ENCODE measurements at regions not wholly inside any gene's neighbourhood (a gene's known extent, or its start where the extent isn't known, plus 50 kb on each side); places are given as distances from the start of the nearest gene placed in this dataset.
"Not testable (repeated sequence)": the region's sequence is repeated elsewhere in the genome, so short reads cannot be mapped to it uniquely, and the experiment has no call there.

DNA sequence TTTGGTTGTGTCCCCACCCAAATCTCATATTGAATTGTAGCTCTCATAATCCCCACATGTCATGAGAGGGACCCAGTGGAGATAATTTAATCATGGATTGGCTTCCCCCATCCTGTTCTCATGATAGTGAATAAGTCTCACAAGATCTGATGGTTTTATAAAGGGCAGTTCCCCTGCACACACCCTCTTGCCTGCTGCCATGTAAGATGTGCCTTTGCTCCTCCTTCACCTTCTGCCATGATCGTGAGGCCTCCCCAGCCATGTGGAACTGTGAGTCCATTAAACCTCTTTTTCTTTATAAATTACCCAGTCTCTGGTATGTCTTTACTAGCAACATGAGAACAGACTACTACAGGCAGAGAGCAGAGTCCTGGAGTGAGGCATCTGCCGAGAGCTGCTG lies 90.2 kb upstream of the SLC45A1 start:
- FAIRE-seq = not testable (repeated sequence)

- no peak for FAIRE-seq
Measured at GRCh38 chr1:8226747-8227146, 91.2 kb upstream of the SLC45A1 start.

DNA sequence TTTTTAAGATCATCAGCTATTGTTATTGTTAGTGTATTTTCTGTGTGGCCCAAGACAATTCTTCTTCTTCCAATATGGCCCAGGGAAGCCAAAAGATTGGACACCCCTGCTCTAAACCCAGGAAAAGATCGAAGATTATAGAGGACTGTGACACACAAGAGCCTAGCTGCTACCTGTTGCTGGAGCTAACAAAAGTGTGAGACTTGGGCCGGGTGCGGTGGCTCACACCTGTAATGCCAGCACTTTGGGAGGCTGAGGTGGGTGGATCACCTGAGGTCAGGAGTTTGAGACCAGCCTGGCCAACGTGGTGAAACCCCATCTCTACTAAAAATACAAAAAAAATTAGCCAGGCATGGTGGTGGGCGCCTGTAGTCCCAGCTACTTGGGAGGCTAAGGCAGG lies 91.9 kb upstream of the SLC45A1 start:
- FAIRE-seq = not testable (repeated sequence)

DNA sequence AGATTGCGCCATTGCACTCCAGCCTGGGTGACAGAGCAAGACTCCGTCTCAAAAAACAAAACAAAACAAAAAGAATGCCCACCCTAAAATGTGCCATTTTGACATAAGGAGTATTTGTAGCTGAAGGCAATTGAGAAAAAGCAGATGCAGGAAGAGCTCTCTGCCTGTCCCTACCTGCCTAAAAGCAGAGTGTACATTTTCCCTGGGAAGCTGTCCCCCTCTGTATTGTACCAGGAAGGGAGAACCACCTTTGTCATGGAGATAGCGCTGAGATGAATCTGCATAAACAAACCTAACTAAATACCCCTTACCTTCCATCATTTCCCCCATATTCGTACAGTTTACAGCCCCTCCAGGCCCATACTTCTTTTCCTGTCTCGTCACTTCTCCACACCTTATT lies 94.4 kb upstream of the SLC45A1 start:
- no peak for FAIRE-seq

DNA sequence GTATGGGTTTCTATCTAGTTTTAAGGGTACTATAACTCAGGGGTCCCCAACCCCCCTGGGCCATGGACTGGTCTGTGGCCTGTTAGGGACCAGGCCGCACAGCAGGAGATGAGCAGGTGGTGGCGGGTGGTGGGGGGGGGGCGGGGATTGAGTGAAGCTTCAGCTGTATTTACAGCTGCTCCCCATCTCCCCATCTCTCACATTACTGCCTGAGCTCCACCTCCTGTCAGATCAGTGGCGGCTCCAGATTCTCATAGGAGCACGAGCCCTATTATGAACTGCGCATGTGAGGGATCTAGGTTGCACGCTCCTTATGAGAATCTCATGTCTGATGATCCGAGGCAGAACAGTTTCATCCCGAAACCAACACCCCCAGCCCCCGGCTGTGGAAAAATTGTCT lies 95.1 kb upstream of the SLC45A1 start:
- FAIRE-seq = no peak

DNA sequence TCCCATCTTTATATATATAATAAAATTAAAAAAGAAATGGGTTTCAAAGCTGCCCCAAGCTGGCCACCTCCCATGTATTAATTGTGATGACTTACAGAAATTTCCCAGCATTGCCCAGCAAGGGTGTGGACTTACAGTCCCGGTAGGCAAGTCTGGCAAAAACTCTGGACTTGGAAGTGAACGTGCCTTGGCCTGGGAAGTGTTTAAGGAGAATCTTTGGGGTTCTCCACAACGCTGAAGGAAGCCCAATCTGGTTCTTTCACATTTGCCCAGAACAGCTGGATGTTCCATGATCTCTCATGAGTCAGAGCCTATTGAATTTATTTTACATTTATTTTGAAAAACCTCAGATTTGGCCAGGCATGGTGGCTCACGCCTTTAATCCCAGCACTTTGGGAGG lies 98.4 kb upstream of the SLC45A1 start:
- no peak for FAIRE-seq

- FAIRE-seq = no peak
Measured at GRCh38 chr1:8218351-8219092, 99.4 kb upstream of the SLC45A1 start.

DNA sequence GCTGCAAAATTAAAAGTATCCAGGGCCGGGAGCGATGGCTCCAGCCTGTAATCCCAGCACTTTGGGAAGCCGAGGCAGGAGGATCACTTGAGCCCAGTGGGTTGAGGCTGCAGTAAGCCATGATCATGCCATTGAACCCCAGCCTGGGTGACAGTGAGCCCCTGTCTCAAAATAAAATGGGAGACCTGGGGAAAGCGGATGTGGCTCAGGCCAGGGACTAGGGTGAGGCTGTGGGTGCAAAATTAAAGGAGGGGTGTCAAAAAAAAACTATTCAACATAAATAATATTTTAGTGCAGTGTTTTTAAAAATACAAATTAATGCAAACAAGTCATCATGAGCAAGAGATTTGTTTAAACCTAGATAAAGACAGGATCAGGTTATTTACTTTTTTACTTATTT lies 100.1 kb upstream of the SLC45A1 start:
- FAIRE-seq = no peak

- FAIRE-seq = no peak
Measured at GRCh38 chr1:8217011-8217711, 100.8 kb upstream of the SLC45A1 start.

DNA sequence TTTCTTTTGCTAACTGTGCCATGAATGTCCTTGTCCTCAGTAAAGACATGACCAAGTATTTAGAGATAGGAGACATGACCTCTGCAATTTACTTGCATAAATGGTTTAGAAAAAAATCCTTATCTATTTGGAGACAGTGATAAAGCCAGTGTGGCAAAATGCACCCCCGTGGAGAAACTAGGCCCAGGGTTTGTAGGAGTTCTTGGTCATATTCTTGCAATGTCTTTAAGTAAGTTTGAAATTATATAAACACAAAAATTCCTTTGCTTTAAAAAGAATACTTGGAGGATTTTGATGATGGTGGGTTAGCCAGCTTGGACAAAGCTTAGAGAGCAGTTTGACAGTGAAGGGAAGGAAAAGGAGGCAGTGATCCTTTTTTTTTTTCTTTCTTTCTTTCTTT lies 101.9 kb upstream of the SLC45A1 start:
- FAIRE-seq = no peak

DNA sequence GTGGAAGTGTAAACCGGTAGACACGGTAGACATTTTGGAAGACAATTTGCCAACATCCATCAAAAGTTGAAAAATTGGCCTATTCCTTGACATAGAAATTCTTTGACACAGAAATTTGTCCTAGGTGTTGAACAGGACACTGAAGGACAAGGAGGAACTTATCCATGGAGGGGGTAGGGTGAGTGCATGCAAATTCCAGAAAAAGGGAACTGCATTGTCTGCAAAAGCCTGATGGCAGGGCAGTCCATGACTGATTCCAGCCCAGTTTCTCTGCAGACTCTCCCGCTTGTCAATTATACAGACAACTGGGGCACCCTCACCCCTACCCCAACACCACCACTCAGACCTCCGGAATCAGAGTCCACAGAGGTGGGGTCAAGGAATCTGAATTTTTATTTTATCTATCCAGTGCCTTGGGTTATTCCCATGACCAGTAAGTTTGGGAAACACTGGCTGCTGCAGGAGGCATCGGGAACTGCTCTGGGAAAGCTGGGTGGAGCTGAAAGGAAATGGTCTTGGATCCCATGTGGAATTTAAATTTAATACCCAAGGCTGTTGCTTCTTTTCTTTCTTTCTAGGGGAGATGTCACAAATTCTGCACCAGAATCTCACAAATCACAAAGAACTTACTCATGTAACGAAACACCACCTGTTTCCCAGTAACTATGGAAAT lies 103.3 kb upstream of the SLC45A1 start:
- FAIRE-seq = peak; percentile 73

DNA sequence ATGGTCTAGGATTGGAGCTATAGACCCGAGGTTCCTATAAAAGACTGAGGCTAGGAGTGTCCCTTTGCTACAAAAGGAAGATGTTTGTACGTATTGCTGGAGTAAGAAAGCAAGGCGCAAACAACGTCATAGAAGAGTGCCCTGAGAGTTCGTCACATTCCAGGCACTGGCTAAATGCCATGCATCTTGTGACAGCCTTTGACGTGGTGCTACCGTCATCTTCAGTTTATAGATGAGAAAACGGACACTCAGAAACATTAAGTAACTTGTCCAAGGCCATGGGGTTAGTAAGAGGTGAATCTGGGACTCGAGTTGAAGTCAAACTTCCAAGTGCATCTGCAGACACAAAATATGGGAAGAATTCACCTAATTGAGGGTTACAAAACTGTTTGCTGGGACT lies 104.2 kb upstream of the SLC45A1 start:
- FAIRE-seq = no peak

DNA sequence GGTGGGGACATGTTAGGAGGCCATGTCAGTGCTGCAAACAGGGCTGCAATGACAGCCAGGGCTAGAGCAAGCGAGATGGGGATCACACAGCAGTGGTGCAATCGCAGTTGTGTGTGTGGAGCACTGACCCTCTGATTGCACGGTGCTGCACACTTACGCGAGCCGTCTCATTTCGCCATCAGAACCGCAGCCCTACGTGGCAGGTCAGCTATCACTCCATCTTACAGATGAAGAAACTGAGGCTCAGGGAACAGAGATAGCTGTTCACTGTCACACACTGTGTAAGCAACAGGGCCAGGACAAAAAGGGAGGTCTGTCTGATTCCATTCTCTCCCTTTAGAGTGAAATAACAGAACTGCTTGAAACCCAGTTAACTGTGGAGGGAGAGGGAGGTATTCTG lies 104.8 kb upstream of the SLC45A1 start:
- FAIRE-seq = no peak

DNA sequence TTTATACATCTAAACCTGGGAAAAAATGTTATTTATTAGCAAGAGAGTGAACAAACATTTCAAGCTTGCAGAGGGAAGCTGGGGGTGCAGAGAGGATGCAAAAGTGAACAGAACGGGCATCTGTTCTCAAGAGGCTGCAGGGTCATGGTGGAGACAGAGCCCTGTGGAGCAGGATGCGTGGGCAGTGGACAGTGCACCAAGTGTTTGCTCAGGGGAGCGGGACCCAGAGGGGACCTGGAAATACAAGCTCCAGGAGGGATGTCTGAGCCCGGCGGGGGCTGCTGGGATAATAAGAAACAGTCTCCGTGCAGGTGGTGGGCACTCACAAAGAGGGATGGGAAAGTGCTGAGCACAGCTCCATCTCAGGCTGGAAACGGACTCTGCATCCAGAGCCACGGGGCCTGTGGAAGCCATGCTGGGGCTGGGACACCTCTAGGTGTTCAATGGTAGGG lies 105.3 kb upstream of the SLC45A1 start:
- no peak for FAIRE-seq

GRCh38 chr1:8211883-8212579 lies 105.9 kb upstream of the SLC45A1 start:
- no peak for FAIRE-seq

DNA sequence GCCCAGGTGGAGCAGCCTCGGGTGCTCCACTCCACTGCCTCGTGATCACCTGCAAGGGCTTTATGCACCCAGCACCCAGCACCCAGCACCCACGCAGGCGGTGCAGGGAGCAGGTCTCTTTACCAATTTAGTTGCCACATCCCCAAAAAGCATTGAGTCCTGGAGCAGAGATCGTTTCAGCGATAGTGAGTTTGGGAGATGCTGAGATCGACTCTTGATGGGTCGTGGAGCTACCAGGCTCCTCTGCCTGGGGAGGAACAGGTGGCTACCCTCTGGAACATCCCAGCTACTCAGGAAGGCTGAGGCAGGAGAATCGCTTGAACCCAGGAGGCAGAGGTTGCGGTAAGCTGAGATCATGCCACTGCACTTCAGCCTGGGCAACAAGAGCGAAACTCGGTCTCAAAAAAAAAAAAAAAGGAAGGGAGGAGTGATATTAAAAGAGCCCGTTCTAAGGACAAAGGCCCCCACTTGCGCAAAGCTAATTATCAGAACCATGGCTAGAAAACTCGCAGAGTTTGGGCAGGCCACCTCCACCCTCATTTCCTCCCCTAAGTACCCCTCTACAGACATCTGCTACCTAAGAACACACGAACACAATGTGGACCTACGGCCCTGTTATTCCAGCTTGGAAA lies 106.5 kb upstream of the SLC45A1 start:
- no peak for FAIRE-seq

- no peak for FAIRE-seq
Measured at GRCh38 chr1:8207202-8207601, 110.7 kb upstream of the SLC45A1 start.

DNA sequence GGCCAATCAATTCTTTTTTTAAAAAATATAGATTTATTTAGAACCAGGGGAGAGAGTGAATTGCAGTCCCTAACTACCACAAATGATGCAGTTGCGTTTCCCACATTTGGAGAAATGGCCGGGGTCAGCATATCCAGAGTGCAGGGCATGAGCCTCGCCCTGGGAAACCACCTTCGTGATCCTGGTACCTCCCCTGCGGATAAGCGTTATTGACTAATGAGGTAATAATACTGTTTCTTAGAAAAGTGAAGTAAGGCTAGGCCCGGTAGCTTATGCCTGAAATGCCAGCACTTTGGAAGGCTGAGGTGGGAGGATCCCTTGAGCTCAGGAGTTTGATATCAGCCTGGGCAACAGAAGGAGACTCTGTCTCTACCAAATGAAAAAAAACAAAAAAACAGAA lies 111.5 kb upstream of the SLC45A1 start:
- peak; percentile 6 for FAIRE-seq

DNA sequence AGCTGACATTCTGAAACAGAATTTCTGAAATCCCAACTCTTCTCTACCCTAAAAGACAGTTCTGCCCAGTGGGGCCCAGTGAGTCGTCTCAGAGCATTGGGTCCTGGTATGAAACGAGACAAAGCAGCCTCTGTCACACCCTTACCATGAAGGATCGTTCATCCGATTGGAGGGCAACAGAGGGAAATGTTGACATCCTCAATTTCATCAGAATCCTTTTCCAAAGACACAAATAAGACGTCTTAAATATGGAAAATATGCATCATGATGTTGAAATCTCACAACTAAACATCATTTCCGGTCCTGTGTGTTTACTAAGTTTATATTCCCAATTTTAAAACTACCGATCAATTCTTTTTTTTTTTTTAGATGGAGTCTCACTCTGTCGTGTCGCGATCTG lies 112.1 kb upstream of the SLC45A1 start:
- FAIRE-seq = no peak

DNA sequence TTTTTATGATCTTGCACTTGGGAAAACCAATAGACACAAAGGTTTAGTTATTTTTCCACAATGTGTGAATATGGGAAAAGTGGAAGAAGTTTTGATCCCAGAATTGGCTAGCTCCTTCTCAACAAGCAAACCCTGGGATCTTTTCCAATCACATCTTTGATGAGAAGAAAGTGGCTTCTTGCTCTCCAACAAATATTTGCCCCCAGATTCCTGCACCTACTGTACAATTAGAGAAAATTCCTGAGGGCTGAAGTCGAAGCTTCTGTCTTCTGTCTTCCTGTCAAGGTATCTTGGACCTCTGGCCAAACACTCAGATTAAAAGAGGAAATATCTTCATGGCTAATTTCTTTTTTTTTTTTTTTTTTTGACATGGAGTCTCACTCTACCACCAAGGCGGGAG lies 113.1 kb upstream of the SLC45A1 start:
- FAIRE-seq = no peak

DNA sequence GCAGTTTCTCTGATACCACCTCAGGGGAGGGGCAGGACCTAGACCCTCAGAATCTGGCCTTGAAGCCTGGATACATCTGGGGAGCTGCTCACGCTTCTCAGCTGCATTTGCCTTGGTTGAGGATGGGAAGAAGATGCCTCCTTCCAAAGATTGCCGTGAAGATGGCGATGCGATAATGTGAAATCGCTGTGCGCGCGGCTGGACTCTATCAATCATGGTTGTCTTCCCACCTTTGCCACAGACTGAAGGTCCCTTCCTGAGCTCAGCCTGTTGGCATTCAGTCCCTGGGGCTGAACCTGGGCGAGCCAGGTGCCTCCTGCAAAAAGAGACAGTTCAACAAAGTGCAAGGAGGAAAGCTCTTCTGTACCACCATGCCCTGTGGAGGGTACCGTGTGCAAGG lies 114.4 kb upstream of the SLC45A1 start:
- no peak for FAIRE-seq

DNA sequence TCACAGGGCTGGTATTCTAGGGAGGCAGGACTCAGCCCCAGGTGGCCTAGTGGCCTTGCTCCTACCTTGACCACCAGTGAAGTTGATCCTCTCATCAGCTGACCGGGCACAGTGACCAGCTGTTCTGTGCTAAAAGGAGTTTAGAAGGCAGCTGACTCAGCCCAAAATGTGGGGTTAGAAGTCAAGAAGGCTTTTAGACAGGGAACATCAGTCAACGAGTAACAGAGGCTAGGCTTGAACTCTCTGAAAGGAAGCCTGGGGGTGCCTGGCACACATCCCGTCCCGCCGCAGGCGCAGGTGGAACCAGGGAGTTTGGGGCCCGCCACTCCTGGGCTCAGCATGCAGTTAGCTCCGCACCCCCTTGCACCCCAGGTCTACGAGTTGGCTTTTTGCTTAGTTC lies 114.9 kb upstream of the SLC45A1 start:
- FAIRE-seq = no peak
